IPS-18c (cell line): ENCODE measurements at regions not wholly inside any gene's neighbourhood (a gene's known extent, or its start where the extent isn't known, plus 50 kb on each side); places are given as distances from the start of the nearest gene placed in this dataset.

Experiments
- H3K4me3 ChIP-seq: 2 replicates; pipeline ENCODE4 v1.7.0; 2013; ENCODE audit warnings: low read depth, mild to moderate bottlenecking, low read length, moderate library complexity; ENCODE audit not compliant: insufficient read depth
- H3K9me3 ChIP-seq: one replicate; pipeline ENCODE4 v1.6.1; 2013; ENCODE audit warnings: mild to moderate bottlenecking, low read length, moderate library complexity; ENCODE audit not compliant: control insufficient read depth, insufficient read depth

GRCh38 chr18:30086351-30086750 lies 956.2 kb downstream of the DSC3 start:
- H3K4me3 ChIP-seq = no peak overlapping the region
- H3K9me3 ChIP-seq = no peaks in the 10 kb centered on the region

- H3K9me3 ChIP-seq = no peaks in the 10 kb centered on the region
These were observed 961.4 kb downstream of the DSC3 start for GRCh38 chr18:30081122-30081521.

GRCh38 chr18:30072609-30073385 lies 969.7 kb downstream of the DSC3 start:
- H3K4me3 ChIP-seq = no peak overlapping the region

More at GRCh38 chr18:30081122-30081521, 961.4 kb downstream of the DSC3 start:
- no peak overlapping the region for H3K4me3 ChIP-seq

DNA sequence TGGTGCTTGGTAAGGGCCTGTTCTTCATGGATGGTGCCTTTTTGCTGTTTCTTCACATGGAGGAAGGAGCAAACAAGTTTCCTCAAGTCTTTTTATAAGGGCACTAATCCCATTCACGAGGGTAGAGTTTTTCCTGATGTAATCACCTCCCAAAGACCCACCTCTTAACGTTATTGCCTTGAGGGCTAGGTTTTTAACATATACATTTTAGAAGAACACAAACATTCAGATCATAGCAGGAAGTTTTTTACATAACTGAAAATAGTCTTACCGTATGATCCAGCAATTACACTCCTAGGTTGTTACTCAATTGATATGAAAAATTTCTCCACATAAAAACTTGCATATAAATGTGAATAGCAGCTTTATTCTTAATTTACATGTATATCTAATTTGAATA lies 976.3 kb downstream of the DSC3 start:
- Histone ChIP-seq H3K9me3 (peaks cover 2% of the 10 kb centered on the region), H3K4me3 (no peak overlapping the region)

More at GRCh38 chr18:30072609-30073385, 969.7 kb downstream of the DSC3 start:
- no peaks in the 10 kb centered on the region for H3K9me3 ChIP-seq

- H3K9me3 ChIP-seq = no peaks in the 10 kb centered on the region
- no peak overlapping the region for H3K4me3 ChIP-seq
These were observed 985.1 kb downstream of the DSC3 start for GRCh38 chr18:30057398-30057797.

DNA sequence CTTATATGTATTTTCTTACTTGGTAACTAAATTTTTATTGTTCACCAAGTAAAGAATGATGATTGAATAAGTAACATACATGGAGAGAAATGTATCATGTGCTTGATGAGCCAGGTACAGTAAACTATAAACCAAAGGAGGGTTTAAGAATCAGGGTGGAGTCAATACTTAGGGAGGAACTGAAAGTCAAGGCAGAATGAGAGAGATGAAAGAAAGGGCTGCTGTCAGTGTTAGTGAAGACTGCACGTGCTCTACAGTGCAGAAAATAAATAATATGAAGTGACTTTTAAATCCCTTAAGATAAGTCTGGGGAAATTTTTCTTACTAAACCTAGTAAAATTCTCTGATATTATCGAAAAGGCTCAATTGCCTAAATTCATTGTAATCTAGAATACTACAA lies 986.0 kb downstream of the DSC3 start:
- no peaks in the 10 kb centered on the region for H3K9me3 ChIP-seq

DNA sequence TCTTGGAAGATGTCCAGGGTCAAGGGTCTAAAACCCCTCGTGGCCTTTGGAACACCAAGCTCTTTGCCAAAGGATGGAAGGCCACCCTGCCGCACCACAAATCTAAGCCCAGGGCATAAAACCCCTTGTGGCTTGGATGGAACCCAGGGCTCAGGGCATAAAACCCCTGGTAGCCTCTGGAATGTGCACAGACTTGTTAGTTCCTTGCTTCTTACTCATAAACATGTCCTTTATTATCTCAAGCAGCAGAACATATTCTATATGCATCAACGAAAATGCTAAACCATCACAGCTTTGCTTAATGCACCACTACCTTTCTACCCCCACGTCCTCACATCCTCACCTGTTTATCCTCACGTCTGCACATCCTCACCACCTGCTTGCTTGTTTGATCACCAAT lies 998.0 kb downstream of the DSC3 start:
- Histone ChIP-seq H3K4me3 (no peak overlapping the region), H3K9me3 (no peaks in the 10 kb centered on the region)

More for the DNA sequence above, 986.0 kb downstream of the DSC3 start:
- H3K4me3 ChIP-seq = no peak overlapping the region

DNA sequence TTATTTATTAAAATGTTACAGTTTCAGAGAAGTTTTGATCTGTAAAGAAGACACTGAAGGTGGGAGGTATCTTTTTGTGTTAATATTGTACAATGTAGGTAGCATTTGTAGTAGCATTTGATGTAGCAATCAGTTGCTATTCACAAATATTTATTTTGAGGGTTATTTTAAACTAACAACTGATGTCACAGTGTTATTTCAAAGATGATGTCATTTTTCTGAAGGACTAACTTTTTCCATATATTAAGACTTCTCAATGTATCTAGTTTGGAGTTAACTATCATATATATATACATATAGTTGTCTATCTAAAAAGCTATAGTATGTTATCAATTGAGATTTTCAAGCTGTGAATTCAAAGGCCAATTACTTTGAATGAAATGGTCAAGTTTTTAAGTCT lies 1003.3 kb downstream of the DSC3 start:
- H3K9me3 ChIP-seq = peaks cover 6% of the 10 kb centered on the region
- H3K4me3 ChIP-seq = no peak overlapping the region

DNA sequence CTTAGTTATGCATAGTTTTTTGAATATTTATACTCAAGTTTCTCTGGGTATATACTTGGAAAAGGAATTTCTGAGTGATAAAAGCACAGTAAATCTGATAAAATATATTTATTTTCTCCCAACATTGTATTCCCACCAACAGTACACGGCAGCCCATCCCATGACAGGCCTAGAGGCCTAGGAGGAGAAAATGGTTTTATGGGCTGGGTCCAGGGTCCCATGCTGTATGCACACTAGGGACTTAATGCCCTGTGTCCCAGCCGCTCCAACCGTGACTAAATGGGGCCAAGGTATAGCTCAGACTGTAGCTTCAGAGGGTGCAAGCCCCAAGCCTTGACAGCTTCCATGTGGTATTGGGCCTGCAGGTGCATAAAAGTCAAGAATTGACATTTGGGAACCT lies 1007.7 kb downstream of the DSC3 start:
- no peak overlapping the region for H3K4me3 ChIP-seq
- H3K9me3 ChIP-seq = peaks cover 6% of the 10 kb centered on the region

- H3K4me3 ChIP-seq = no peak overlapping the region
- no peaks in the 10 kb centered on the region for H3K9me3 ChIP-seq
These were observed 1026.4 kb downstream of the DSC3 start for GRCh38 chr18:30016179-30016578.

DNA sequence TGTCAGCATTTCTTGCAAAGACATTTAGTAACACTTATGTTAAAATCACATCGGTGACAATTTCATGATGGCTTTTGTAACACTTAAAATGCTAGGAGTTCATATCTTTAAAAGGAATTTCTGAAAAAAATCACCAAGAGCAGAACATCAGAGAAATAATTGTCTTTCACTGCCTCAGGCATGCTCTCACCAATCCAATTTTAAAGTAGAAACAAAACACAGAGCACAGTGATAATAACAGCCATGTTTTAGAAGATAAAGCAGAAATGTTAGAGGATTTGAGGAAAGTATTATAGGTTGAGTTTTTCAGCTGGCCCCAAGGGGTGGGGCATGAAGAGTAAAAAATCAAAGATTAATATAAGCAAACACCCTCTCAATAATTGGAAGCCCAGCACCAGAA lies 1037.6 kb downstream of the DSC3 start:
- Histone ChIP-seq H3K4me3 (no peak overlapping the region), H3K9me3 (no peaks in the 10 kb centered on the region)

- Histone ChIP-seq H3K4me3 (no peak overlapping the region), H3K9me3 (no peaks in the 10 kb centered on the region)
These were observed 1060.3 kb downstream of the DSC3 start for GRCh38 chr18:29982218-29982617.

GRCh38 chr18:29979881-29980280 lies 1062.7 kb downstream of the DSC3 start:
- Histone ChIP-seq H3K4me3 (no peak overlapping the region), H3K9me3 (no peaks in the 10 kb centered on the region)

- H3K4me3 ChIP-seq = no peak overlapping the region
- no peaks in the 10 kb centered on the region for H3K9me3 ChIP-seq
These were observed 1072.7 kb downstream of the DSC3 start for GRCh38 chr18:29969876-29970275.

DNA sequence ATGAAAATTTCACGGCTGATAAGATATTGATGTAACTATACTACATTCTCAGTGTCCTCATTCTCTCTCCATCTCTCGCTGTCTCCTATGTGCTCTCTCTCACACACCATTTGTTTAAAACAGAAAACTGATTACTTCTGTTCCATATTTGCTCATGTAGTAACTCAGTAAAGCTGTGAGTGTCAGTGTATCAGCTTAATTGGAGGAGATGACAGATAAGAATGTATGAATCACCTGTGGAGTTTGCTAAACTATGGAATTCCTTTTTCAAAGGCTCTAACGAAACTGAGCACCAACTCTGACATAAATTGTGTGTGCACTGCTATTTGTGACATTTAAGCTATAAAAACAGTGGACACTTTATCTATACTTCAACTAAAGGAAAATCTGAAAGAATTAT lies 1080.0 kb downstream of the DSC3 start:
- no peak overlapping the region for H3K4me3 ChIP-seq
- H3K9me3 ChIP-seq = no peaks in the 10 kb centered on the region

- no peak overlapping the region for H3K4me3 ChIP-seq
- no peaks in the 10 kb centered on the region for H3K9me3 ChIP-seq
These were observed 1082.0 kb downstream of the DSC3 start for GRCh38 chr18:29960539-29960938.

DNA sequence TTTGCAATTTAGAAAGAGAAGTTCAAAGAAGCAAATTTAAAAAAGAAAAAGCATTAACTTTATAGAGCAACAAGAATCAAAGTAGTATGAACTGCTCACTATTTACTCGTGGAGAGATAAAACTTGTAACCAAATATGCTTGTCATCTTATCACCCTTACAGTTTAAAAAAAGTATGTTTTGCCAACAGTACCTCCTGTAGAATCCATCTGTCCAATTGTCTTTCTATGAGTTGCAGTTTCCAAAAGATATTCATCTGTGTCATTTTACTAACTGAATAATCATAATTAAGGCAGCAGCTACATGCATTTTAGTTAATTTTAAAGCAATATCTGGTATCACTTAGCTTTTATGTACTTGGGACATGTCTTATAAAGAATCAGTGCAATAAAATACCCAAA lies 1112.3 kb downstream of the DSC3 start:
- no peak overlapping the region for H3K4me3 ChIP-seq
- H3K9me3 ChIP-seq = no peaks in the 10 kb centered on the region

DNA sequence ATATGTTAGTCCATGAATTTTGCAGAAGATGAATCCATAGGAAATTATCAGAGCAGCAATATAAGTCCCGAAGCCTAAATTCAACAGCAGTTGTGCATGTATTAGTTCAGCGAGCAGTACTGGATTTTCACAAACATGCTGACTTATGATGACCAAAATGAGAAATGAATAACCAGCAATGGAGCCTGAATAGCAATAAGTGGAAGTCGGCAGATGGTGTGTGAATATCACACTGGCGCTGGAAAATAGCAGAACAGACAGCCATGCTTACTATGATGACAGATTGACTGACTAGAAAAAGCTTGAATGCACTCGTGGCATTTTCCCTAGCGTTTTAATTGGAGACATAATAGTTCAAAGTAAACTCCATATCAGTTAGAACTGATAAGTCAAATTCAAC lies 1114.5 kb downstream of the DSC3 start:
- Histone ChIP-seq H3K9me3 (no peaks in the 10 kb centered on the region), H3K4me3 (no peak overlapping the region)

DNA sequence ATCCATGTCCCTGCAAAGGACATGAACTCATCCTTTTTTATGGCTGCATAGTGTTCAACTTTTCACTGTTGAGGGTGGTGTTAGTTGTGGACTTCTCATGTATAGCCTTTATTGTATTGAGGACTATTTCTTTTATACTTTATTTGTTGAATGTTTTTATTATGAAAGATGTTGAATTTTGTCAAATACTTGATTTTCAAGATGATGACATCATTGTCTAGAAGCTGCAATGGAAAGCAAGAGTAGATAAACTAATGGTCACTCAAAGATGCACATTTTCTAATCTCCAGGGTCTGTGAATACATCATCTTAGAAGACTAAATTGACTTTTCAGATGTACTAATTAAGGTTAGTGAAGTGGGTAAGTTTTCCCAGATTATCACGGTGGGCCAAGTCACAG lies 1117.0 kb downstream of the DSC3 start:
- no peaks in the 10 kb centered on the region for H3K9me3 ChIP-seq
- no peak overlapping the region for H3K4me3 ChIP-seq
